SU-DHL-6 (cell line): ENCODE measurements at regions not wholly inside any gene's neighbourhood (a gene's known extent, or its start where the extent isn't known, plus 50 kb on each side); places are given as distances from the start of the nearest gene placed in this dataset.

ENCODE experiments used
- H2AFZ ChIP-seq: fragments of 200-600 bp; sonication (generic); 2 replicates; pipeline ENCODE4 v1.6.1; 2014; ENCODE audit warnings: low read depth, mild to moderate bottlenecking, moderate library complexity, mixed read lengths, antibody characterized with exemption, low read length; ENCODE audit not compliant: severe bottlenecking
- H3F3A ChIP-seq: fragments of 200-600 bp; shearing (Covaris generic); 2 replicates; pipeline ENCODE4 v1.6.0; 2016; ENCODE audit warnings: antibody characterized with exemption, mild to moderate bottlenecking; ENCODE audit not compliant: insufficient read depth
- H3K27ac ChIP-seq: fragments of 200-600 bp; sonication (generic); 2 replicates; pipeline ENCODE4 v1.5.1; 2016; ENCODE audit warnings: low read depth, mild to moderate bottlenecking, low read length, moderate library complexity, mixed read lengths
- H3K27me3 ChIP-seq: fragments of 200-600 bp; sonication (generic), shearing (Covaris generic); 2 replicates; pipeline ENCODE4 v1.6.0; 2014; ENCODE audit warnings: mild to moderate bottlenecking, low read length
- H3K36me3 ChIP-seq: fragments of 200-600 bp; sonication (generic); 2 replicates; pipeline ENCODE4 v1.6.1; 2014; ENCODE audit warnings: mild to moderate bottlenecking, low read length, mixed read lengths
- H3K4me2 ChIP-seq: fragments of 300-600, 200-600 bp; shearing (Covaris generic), sonication (generic); 2 replicates; pipeline ENCODE4 v1.6.0; 2014; ENCODE audit warnings: low read length, low read depth, mild to moderate bottlenecking; ENCODE audit not compliant: poor library complexity, severe bottlenecking
- H3K4me3 ChIP-seq: fragments of 200-600 bp; sonication (generic); 2 replicates; pipeline ENCODE4 v1.5.1; 2014; ENCODE audit warnings: antibody characterized with exemption, low read length, mild to moderate bottlenecking, mixed read lengths; ENCODE audit not compliant: insufficient read depth, poor library complexity, severe bottlenecking
- H3K79me2 ChIP-seq: fragments of 200-600 bp; sonication (generic); 2 replicates; pipeline ENCODE4 v1.6.1; 2014; ENCODE audit warnings: mild to moderate bottlenecking, low read length, moderate library complexity; ENCODE audit not compliant: insufficient read depth
- H3K9ac ChIP-seq: fragments of 200-600 bp; sonication (generic); 2 replicates; pipeline ENCODE4 v1.7.0; 2014; ENCODE audit warnings: mild to moderate bottlenecking, low read length
- H3K9me2 ChIP-seq: fragments of 200-600 bp; sonication (generic); replicated peaks from 2 replicates; pipeline ENCODE4 v1.6.1; 2014; ENCODE audit warnings: low read length; ENCODE audit not compliant: insufficient read depth
- H3K9me3 ChIP-seq: fragments of 200-600 bp; sonication (generic); 2 replicates; pipeline ENCODE4 v1.6.1; 2014; ENCODE audit warnings: low read length, mixed read lengths; ENCODE audit not compliant: insufficient read depth
- H4K20me1 ChIP-seq: fragments of 200-600 bp; sonication (generic); 2 replicates; pipeline ENCODE4 v1.6.1; 2014; ENCODE audit warnings: low read depth, mild to moderate bottlenecking, antibody characterized with exemption, low read length, moderate library complexity, mixed read lengths
- EZH2phosphoT487 ChIP-seq: fragments of 200-600 bp; sonication (generic), shearing (Covaris generic); conservative IDR thresholded peaks from 2 replicates; pipeline ENCODE4 v1.6.1; 2018; ENCODE audit warnings: mild to moderate bottlenecking, antibody characterized with exemption, low read length, moderate library complexity, mixed read lengths
- TF ChIP-seq, protein P1 (sequence below): fragments of 200-600 bp; sonication (generic); IDR thresholded peaks from one replicate; pipeline ENCODE4 v1.5.1; 2017; ENCODE audit warnings: antibody characterized with exemption, mild to moderate bottlenecking, low read length, moderate library complexity; ENCODE audit not compliant: insufficient read depth, poor library complexity, severe bottlenecking

DNA sequence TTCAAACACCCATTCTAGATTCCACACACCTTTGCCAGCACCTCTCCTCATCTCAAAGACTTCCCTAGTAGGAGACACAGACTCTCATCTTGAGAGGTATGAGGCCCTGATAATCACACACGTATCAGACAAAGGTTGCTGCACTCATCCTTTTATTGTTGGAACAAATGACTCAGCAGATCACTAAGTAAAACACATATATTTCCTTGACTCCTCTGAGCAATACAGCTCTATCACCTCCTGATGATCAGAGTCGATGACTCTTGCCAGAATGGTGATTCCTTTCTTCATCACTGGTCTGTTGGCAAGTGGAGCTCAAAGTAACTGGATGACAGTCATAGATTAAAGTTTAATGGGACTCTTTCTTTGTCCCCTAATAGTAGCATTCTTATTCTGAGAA is 1049.2 kb upstream of the ZEB2 start:
- no peaks in the 10 kb centered on the region for H4K20me1 ChIP-seq
- no peak overlapping the region for H3K4me2 ChIP-seq
- H3K4me3 ChIP-seq = no peak overlapping the region
- H3K9me3 ChIP-seq = no peaks in the 10 kb centered on the region
- H3K9me2 ChIP-seq = no peaks in the 10 kb centered on the region
- H3K9ac ChIP-seq = no peak overlapping the region
- H3F3A ChIP-seq = no peaks in the 10 kb centered on the region
- no peak overlapping the region for H3K27ac ChIP-seq
- no peaks in the 10 kb centered on the region for H3K36me3 ChIP-seq
- no peaks in the 10 kb centered on the region for H3K79me2 ChIP-seq
- TF ChIP-seq EZH2phosphoT487 = no peak
- TF ChIP-seq, protein P1, sequence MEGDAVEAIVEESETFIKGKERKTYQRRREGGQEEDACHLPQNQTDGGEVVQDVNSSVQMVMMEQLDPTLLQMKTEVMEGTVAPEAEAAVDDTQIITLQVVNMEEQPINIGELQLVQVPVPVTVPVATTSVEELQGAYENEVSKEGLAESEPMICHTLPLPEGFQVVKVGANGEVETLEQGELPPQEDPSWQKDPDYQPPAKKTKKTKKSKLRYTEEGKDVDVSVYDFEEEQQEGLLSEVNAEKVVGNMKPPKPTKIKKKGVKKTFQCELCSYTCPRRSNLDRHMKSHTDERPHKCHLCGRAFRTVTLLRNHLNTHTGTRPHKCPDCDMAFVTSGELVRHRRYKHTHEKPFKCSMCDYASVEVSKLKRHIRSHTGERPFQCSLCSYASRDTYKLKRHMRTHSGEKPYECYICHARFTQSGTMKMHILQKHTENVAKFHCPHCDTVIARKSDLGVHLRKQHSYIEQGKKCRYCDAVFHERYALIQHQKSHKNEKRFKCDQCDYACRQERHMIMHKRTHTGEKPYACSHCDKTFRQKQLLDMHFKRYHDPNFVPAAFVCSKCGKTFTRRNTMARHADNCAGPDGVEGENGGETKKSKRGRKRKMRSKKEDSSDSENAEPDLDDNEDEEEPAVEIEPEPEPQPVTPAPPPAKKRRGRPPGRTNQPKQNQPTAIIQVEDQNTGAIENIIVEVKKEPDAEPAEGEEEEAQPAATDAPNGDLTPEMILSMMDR = no peak
- H2AFZ ChIP-seq = no peak overlapping the region
- no peaks in the 10 kb centered on the region for H3K27me3 ChIP-seq

DNA sequence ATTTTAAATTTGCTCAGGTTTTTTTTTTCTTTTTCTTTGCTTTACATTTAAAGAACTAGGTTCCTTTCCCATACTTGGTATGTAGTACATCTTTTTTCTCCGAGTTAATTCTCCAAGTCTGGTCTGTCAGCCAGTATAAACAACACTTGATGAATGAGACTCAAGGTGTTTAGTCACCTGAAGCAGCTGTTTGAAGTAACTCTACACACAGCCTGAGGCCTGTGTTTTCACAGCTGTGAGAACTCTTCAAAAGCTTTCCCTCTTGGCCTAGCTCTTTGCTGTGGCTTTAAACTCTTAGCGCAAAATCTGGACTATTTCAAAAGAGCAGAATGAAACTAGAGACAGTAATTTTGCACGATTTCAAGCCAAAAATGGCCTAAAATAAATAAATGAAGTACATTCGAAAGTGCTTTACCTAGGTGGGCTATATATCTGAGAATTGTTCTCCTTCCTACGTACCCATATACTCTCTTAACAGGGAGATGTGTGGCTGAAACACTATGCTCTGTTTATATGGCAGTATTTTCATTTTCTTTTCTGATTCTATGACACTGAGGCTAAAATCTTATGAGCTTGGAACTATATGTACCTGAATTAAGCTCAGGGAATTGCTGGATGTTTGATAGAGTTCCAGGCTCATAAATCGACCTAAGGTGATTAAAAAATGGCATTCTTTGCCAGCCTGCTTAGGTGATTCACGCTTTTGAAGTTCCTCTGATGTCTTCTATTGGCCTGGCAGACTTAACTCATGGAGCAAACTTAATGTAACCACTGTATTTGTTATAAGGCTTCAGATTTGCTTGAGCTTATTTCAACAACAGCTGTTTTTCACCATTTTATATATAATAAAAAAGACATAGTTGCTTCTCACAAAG is 1044.1 kb upstream of the ZEB2 start:
- Histone ChIP-seq H3K79me2 (no peaks in the 10 kb centered on the region), H3K9ac (no peak overlapping the region), H3K9me2 (no peaks in the 10 kb centered on the region), H3K4me3 (no peak overlapping the region), H2AFZ (no peak overlapping the region), H3K4me2 (no peak overlapping the region), H3K27ac (no peak overlapping the region), H3K9me3 (no peaks in the 10 kb centered on the region), H3K36me3 (no peaks in the 10 kb centered on the region), H4K20me1 (no peaks in the 10 kb centered on the region), H3F3A (no peaks in the 10 kb centered on the region), H3K27me3 (no peaks in the 10 kb centered on the region)
- no peak for TF ChIP-seq EZH2phosphoT487
- TF ChIP-seq, protein P1 = no peak

DNA sequence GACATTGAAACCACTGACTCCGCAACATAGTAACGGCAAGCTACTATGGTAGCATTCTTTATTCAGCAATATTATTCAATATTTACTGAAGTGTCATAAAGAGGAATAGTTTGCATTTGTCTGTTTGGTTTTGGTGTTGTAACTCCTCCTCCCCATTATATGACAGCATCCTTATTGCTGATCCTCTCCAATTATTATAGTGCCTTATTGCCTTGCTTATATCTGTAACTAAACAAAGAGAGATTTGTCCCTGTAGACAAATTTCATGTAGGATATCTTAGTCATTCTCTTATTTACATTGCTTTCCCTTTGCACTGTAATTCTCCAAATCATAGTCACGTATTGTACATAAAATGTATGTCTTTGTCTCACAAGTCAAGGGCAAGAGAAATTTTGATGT is 1041.2 kb upstream of the ZEB2 start:
- Histone ChIP-seq H3K9me2 (no peaks in the 10 kb centered on the region), H3K9ac (no peak overlapping the region), H2AFZ (no peak overlapping the region), H3K36me3 (no peaks in the 10 kb centered on the region), H3K79me2 (no peaks in the 10 kb centered on the region), H3F3A (no peaks in the 10 kb centered on the region), H3K27me3 (no peaks in the 10 kb centered on the region), H3K9me3 (no peaks in the 10 kb centered on the region), H3K27ac (no peak overlapping the region), H3K4me3 (no peak overlapping the region), H4K20me1 (no peaks in the 10 kb centered on the region), H3K4me2 (no peak overlapping the region)
- TF ChIP-seq EZH2phosphoT487 = no peak
- TF ChIP-seq, protein P1 = no peak
